Activated CD4-positive, alpha-beta T cell treated with anti-CD3 and anti-CD28 coated beads for 48 hours (primary cell): ENCODE measurements at regions not wholly inside any gene's neighbourhood (a gene's known extent, or its start where the extent isn't known, plus 50 kb on each side); places are given as distances from the start of the nearest gene placed in this dataset.

Experiments used
- DNase-seq: peaks from one replicate; pipeline ENCODE4 v3.0.0-alpha.2; 2020

GRCh38 chr5:110038297-110038997 is 348.7 kb downstream of the MAN2A1 start:
- no peak for DNase-seq

- DNase-seq: no peak
Observed at GRCh38 chr5:110040178-110040577, 350.5 kb downstream of the MAN2A1 start.

- DNase-seq: no peak
Observed at GRCh38 chr5:110043025-110043424, 353.3 kb downstream of the MAN2A1 start.

DNA sequence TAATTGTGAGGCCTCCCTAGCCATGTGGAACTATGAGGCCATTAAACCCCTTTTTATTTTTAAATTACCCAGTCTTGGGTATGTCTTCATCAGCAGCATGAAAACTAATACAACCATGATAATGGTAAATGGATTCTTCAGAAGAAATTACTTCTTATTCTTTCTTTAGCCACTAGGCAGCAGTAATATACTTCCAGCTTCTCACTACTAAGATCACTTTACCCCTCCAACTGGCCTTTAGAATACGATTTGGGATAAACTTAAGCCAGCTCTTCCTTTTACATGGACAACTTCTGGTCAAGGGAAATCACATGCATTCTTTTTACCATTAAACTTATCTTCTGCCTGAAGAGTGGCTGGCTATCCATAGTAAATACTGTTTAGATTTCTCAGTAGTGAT is 355.4 kb downstream of the MAN2A1 start:
- no peak for DNase-seq

DNA sequence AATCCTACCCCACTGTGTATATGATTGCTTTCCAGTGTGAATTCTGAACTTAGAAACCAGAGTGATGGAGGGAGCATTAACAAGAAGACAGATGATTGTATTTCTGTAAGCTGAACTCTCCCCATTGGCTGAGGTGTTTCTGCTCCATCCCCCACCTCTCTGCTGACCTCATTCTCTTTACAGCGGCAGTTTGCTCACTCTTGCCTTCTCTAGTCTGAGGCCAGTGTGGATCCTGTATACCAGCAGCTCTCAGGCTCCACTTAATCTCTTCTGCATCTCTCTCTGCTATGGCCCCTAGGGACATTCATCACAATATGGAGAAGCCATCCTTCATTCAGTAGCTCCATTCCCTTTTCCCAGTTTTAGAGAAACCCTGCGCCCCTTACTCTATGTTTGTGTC is 358.8 kb downstream of the MAN2A1 start:
- no peak for DNase-seq

GRCh38 chr5:110049816-110050215 is 360.1 kb downstream of the MAN2A1 start:
- no peak for DNase-seq

GRCh38 chr5:110050640-110051345 is 361.1 kb downstream of the MAN2A1 start:
- DNase-seq: no peak

DNA sequence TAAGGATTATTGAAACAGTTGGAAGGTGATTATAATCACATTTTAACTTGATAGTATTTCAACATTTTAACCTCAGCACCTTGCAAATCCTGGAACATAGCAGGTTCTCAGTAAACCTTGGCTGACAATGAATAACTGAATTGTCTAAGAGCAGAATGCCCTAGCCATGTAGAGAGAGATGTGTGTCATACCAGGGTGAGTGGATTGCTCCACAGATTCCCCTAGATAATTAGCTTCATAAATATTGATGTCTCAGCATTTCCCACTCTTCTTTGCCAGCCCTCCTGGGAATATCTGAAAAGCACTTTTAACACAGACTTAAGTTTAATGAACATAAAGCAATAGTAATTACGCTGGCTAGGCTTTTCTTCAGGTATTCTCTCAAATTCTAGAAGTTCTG is 363.5 kb downstream of the MAN2A1 start:
- no peak for DNase-seq

GRCh38 chr5:110053824-110054223 is 364.1 kb downstream of the MAN2A1 start:
- DNase-seq: no peak

DNA sequence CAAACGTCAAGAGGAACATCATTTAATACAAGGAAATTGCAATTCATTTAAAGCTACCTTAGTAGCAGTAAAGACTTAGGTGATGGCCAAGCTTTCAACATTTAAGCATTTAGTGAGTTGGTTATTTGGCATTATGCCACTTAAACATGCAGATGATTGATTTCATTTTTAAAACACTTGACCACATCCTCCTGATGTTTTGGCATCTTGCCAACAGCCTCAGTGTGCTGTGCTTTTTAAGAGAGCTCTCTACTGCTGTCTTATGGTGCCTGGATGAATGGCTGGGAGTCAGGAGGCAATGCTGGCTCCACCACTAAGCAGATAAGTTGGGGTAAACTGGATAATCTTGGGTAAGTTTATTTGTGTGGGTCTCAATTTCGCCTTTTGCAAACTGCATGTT is 364.5 kb downstream of the MAN2A1 start:
- DNase-seq: peak; percentile 79

- no peak for DNase-seq
Observed at GRCh38 chr5:110055302-110055701, 365.6 kb downstream of the MAN2A1 start.

GRCh38 chr5:110056580-110057114 is 366.9 kb downstream of the MAN2A1 start:
- DNase-seq: no peak

DNA sequence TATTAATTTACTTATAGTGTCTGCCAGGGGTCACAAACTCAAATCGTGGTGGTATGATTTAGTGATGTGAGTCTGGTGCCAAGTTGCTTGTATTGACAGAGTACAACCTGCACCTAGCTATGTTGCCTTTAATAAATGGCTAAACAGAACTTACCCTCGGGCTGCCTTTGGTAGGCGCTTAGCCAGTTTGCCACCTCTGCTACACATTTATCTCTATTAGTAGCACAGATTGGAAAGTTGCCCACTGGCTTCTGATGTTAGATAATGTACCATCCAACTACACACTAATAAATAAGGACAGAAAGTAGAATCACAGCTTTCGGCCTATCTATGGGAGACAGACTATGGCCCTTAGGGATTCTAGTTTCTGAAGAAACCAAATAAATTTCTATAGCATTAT is 368.4 kb downstream of the MAN2A1 start:
- no peak for DNase-seq

DNA sequence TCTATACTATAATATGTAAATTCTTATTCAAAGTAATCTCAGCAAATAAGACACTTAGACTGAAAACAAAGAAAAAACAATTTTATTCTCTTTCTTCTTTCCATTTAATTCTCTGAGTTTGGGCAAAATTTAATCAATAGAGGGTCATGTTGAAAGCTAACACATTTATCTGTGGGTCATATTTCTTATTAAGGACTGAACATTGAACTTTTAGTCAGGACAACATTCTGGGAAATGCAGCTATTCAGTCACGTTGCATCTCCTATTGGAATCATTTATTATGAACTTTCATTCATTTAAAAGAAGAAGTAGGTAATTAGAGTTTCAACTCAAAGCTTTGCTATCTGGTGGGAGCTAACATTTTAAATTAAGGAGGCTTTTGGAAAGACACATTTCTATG is 372.5 kb downstream of the MAN2A1 start:
- DNase-seq: no peak

- no peak for DNase-seq
Observed at GRCh38 chr5:110063640-110064602, 374.2 kb downstream of the MAN2A1 start.

DNA sequence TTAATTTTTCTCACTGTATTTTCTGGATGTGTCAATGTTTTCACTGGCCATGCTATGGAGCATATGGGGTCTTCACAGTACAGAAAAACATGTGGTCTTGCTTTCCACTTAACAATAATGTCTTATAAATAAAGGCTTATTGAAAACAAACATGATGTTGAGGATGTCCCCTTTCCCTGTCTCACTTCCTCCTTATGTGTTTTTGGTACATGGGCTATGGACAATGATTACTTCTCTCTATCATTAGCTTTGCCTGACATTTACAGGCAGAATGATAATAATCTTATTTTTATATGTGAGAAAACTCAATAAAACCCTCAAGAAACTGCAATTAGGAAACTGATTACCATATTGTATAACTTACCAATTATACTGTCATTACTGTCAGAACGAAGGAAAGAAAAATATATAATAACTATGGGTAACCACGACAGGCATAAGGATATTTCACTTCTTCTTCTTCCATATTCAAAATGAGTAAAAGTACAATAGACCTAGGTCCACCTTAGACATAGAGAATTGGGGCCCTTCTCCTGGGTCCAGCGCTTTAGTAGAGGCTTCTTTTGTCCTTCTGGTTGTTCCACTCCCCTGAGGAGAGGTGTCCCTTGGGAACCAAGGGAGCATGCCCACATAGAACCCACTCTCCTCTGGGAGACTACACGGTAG is 375.0 kb downstream of the MAN2A1 start:
- no peak for DNase-seq

DNA sequence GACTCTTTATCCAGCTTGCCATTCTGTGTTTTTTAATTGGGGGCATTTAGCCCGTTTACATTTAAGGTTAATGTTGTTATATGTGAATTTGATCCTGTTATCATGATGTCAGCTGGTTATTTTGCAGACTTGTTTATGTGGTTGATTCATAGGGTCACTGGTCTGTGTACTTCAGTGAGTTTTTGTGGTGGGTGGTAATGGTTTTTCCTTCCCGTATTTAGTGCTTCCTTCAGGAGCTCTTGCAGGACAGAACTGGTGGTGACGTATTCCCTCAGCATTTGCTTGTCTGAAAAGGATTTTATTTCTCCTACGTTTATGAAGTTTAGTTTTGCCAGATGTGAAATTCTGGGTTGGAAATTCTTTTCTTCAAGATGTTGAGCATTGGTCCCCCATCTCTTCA is 381.1 kb downstream of the MAN2A1 start:
- no peak for DNase-seq

GRCh38 chr5:110072651-110073050 is 382.9 kb downstream of the MAN2A1 start:
- DNase-seq: no peak

DNA sequence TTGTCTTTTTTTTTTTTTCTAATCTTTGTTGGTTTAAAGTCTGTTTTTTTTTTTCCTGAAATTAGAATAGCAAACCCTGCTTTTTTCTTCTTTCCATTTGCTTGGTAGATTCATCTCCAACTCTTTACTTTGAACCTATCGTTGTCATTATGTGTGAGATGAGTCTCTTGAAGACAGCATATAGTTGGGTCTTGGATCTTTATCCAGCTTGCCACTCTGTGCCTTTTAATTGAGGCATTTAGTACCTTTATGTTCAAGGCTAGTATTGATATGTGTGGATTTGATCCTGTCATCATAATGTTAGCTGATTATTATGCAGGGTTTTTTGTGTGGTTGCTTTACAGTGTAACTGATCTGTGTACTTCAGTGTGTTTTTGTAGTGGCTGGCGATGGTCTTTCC is 383.8 kb downstream of the MAN2A1 start:
- no peak for DNase-seq

DNA sequence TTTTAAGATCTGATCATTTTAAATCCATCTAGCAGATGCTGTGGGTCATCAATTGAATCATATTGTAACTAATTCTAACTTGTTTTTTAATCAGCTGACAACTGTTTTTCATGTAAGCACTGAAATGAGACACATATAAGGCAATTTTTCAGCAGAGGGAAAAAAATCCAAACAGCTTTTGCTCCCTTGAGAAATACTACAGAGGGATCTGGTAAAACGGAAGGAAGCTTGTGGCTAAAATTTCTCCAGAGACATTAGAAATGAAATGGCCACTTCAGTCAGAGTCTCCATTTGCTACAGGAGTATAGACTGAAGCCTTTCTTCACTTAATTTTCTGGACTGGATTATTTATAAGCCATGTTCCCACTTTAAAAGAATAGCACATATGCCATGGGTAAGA is 385.9 kb downstream of the MAN2A1 start:
- DNase-seq: no peak

- DNase-seq: no peak
Observed at GRCh38 chr5:110077147-110077546, 387.4 kb downstream of the MAN2A1 start.

DNA sequence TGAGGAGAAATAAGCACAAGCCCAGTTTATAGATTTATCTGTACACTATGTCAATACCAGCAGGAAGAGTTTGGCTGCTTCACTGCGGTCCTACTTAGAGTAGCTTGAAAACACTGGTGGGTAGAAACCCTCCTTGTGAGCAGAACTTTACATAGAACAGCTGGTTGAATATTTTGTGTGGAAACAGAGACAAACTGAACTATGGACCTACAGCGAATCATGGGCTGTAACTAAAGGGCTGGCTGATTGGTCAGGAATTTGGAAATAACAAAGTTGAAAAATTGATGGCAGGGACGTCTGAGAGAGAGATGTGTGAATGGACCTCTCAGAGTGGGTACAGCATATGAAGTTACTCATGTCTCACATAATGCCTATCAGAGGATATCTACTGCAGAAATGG is 392.5 kb downstream of the MAN2A1 start:
- DNase-seq: no peak

- DNase-seq: no peak
Observed at GRCh38 chr5:110082863-110083262, 393.1 kb downstream of the MAN2A1 start.
